Myocyte (in vitro differentiated cells): ENCODE measurements at regions not wholly inside any gene's neighbourhood (a gene's known extent, or its start where the extent isn't known, plus 50 kb on each side); places are given as distances from the start of the nearest gene placed in this dataset.
"Not testable (repeated sequence)": the region's sequence is repeated elsewhere in the genome, so short reads cannot be mapped to it uniquely, and the experiment has no call there.

ENCODE experiments used
- DNase-seq: peaks from one replicate; pipeline ENCODE4 v3.0.0-alpha.2; 2012; ENCODE audit warnings: low read depth

- no peak for DNase-seq
These were observed 50.9 kb upstream of the UBASH3B start for GRCh38 chr11:122604621-122605020.

GRCh38 chr11:122601141-122602125 is 54.1 kb upstream of the UBASH3B start:
- DNase-seq = peak; percentile 15

DNA sequence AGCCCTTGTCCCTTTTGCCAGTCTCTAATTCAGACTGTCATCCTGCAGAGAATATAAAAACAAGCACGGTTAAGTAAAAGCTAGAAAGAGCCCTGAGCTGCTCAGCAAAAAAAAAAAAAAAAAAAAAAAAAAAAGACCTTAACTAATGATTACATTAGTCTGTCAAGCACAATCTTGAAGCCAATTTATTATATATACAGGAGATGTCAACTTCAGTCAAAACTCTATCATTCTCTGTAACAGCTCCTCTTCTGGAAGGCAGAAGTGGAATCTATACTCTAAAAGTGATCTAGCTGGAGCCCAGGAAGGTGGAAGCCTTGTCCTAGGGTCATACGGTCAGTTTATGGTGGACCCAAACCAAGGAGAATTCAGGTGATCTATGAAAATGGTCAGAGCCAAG is 55.2 kb upstream of the UBASH3B start:
- DNase-seq = no peak

DNA sequence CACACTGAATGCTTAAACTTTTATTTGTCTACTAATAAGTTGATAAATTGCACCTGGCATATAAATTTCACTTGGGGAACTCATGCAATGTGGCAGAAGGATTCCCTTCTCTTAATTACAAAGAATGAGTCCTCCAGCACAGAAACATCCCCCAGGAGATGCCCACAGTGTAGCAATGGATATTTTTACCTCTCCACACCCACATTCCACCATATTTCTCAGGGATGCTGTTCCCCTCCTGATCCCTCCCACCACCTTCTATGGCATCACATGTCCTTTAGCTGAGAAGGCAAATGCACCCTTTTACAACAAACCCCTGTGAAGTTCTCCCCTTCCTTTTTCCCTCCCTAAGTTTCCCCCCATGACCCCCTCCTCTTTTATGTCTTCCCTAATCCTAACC is 56.1 kb upstream of the UBASH3B start:
- no peak for DNase-seq

GRCh38 chr11:122598971-122599370 is 56.6 kb upstream of the UBASH3B start:
- DNase-seq = no peak

GRCh38 chr11:122597511-122597910 is 58.0 kb upstream of the UBASH3B start:
- DNase-seq = no peak

DNA sequence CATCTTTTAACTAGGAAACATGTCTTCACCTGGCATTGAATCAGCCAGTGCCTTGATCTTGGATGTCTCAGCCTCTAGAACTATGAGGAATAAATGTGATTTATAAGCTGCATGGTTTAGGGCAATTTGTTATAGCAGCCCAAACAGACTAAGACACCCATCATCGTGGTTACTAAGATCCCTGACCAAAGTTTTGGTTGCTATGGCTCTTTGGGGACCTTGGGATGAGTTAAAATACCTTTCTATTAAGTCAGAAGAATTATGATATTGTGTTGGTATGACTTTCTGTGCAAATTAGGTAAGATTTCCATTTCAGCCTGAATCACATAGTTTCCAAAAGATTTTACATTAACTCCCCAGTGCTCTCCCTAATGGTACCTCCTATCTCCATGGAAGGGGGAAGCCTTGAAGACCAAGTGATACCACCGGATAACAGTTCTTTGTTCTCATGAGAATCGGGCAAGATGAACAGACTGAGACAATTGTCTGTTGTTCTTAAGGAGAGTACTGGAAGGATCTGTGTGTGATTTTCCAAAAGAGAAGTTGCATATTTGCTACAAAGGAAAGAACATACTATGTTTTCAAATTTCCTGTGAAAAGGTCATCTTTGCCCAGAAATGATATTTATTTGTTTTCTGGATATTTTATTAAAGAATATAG is 60.4 kb upstream of the UBASH3B start:
- DNase-seq = no peak

- DNase-seq = no peak
These were observed 61.8 kb upstream of the UBASH3B start for GRCh38 chr11:122593473-122594420.

DNA sequence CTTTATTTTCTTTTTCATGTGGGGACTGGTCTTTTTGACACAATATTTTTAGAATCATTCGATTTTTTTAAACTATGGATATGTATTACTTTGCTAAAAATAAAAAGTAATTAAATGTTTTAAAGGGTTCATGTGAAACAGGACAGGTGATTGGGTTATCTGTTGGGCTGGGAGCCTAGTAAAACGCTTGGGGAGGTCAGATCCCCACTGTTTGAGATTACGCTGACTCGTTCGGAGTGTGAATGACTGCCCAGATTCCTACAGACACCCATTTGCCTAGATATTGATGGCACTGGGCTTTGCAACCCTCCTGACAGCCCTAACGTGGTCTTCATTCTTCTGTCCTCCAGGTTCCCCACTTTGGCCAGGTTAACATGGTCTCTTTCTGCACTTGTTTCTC is 62.9 kb upstream of the UBASH3B start:
- DNase-seq = no peak

DNA sequence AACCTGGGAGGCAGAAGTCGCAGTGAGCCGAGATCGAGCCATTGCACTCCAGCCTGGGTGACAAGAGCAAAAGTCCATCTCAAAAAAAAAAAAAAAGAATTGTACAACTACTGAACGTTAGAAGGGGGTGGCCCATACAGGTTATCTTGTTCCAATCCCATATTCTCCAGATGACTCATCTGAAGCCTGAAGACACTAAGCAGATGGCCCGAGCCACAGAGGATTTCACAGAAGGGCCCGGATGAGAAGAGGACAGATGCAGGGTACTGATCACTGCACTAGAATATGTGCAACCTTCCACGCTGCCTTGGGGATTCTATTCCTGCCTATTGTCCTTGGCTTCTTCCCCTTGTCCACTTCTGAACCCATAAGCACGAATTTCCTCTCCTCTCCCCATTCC is 70.9 kb upstream of the UBASH3B start:
- peak; percentile 21 for DNase-seq

DNA sequence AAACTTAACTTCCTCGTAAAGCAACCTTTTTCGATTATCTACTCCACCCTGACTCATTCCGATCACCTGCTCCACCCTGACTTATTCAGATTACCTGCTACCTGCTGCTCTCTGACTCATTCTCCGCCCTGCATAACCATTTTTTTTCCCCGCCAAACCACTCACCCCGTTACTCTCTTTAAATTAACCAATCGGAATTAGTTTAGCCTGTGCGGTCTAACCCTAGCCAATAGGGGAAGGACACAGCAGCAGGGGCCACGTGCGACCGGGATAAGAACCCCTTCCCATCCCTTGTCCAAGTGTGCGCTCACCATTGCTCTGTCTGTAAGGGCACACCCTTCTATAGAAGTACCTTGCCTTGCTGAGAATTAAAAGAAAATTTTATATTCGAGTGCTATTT is 75.5 kb upstream of the UBASH3B start:
- DNase-seq = not testable (repeated sequence)

- no peak for DNase-seq
These were observed 77.2 kb upstream of the UBASH3B start for GRCh38 chr11:122578171-122578825.

DNA sequence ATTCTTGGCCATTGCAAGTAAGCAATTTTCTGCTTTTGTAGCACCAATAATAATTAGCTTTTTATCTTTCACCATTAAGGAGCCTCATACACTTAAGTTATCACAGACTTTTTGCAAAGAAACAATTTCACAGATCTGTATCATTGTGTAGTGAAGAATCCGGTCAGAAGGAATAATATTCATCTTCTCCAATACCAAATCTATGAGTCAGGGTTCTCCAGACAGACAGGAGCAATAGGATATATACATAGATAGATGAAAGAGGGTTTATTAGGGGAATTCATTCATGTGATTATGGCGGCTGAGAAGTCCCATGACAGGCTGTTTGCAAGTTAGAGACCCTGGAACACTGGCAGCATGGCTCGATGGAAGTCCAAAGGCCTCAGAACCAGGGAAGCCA is 82.9 kb upstream of the UBASH3B start:
- DNase-seq = no peak

- no peak for DNase-seq
These were observed 91.8 kb upstream of the UBASH3B start for GRCh38 chr11:122563761-122564160.

DNA sequence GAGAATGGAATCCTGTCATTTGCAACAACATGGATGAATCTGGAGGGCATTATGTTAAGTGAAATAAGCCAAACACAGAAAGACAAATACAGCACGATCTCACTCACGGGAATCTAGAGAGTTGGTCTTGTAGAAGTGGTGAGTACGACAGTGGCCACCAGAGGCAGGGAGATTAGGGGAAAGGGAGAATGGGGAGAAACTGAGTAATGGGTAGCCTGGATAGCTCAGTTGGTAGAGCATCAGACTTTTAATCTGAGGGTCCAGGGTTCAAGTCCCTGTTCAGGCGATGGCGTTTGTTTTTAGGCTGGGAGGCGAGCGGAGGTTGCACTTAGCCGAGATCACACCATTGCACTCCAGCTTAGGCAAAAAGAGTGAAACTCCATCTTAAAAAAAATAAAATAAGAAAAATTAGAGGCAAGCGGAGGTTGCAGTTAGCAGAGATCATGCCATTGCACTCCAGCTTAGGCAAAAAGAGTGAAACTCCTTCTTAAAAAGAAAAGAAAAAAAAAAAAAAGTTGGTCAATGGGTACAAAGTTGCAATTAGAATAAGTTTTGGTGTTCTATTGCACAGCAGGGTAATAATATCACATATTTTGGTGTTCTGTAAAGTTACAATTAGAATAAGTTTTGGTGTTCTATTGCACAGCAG is 95.7 kb upstream of the UBASH3B start:
- no peak for DNase-seq

DNA sequence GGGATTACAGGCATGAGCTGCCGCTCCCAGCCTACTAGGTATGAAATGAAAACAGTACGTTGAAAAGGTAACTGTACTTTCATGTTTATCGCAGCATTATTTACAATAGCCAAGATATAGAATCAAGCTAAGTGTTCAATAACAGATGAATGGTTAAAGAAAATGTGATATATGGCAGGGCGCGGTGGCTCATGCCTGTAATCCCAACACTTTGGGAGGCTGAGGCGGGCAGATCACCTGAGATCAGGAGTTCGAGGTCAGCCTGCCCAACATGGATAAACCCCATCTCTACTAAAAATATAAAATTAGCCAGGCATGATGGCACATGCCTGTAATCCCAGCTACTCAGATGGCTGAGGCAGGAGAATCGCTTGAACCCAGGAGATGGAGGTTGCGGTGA is 96.3 kb upstream of the UBASH3B start:
- DNase-seq = not testable (repeated sequence)

- not testable (repeated sequence) for DNase-seq
These were observed 98.4 kb upstream of the UBASH3B start for GRCh38 chr11:122557163-122557562.

DNA sequence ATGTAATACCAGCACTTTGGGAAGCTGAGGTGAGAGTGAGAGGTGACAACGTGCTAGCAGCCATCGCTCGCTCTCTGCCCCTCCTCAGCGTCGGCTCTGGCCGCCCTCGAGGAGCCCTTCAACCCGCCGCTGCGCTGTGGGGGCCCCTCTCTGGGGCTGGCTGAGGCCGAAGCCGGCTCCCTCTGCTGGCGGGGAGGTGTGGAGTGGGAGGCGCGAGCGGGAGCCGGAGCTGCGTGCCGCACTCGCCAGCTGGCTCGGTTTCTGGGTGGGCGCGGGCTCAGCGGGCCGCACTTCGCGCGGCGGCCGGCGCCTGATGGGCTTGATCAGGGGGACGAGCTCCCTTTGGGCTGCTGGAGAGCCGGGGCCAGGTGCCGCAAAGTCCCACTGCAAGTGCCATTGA is 98.9 kb upstream of the UBASH3B start:
- no peak for DNase-seq

GRCh38 chr11:122538060-122538459 is 117.5 kb upstream of the UBASH3B start:
- no peak for DNase-seq

- DNase-seq = no peak
These were observed 130.6 kb upstream of the UBASH3B start for GRCh38 chr11:122524898-122525297.
